ENCODE measurements at regions not wholly inside any gene's neighbourhood (a gene's known extent, or its start where the extent isn't known, plus 50 kb on each side); places are given as distances from the start of the nearest gene placed in this dataset.

DNA sequence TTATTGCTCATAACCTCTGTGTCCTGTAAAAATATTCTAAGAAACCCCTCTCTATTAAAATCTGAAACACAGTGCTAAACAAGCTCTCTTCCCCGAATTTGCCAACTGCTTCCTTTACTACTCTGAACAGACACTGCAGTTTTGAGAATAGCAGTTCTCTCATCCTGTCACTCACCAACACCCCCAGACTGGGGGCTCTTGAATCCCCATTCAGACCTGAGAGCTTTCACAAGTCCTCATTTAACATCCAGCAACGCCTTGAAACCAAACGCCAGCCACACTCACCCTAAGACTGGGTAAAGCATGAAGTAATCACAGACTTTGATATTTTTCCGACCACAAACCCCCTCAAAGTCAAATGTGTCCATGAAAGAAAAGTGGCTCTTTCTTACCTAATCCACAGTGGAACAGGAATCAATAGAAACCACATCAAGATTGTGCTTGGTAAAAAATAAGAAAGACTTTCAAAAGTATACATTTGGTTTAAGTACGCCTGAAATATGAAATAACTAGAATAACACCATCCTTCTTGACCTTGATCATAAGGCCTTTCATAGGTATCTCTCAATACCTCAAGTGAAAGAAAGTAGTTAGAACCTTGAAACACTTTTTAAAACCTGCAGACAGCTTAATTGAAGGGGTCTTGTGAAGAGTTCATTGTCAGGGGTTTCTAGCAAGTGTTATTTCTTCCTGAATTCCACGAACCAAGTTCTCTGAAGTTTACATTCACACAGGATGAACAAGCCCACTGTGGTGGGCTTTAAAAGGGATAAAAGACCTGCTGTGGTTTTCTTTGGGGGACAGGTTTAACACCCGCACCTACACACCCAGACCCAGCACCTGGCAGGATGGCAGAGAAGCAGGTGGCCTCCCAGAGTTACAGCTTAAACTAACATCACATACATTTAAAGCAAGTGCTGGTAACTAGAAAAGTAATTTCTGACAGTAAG, 412.6 kb downstream of the MLLT3 start:
- TF ChIP-seq, protein P1, sequence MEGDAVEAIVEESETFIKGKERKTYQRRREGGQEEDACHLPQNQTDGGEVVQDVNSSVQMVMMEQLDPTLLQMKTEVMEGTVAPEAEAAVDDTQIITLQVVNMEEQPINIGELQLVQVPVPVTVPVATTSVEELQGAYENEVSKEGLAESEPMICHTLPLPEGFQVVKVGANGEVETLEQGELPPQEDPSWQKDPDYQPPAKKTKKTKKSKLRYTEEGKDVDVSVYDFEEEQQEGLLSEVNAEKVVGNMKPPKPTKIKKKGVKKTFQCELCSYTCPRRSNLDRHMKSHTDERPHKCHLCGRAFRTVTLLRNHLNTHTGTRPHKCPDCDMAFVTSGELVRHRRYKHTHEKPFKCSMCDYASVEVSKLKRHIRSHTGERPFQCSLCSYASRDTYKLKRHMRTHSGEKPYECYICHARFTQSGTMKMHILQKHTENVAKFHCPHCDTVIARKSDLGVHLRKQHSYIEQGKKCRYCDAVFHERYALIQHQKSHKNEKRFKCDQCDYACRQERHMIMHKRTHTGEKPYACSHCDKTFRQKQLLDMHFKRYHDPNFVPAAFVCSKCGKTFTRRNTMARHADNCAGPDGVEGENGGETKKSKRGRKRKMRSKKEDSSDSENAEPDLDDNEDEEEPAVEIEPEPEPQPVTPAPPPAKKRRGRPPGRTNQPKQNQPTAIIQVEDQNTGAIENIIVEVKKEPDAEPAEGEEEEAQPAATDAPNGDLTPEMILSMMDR (IDR thresholded peaks at IDR 0.05; ENCODE audit: low read depth, low read length, missing control alignments): no peak
- in situ Hi-C loops (cut with HindIII; ENCODE audit: low sequenced_read_pairs): no loop called here
- DNase-seq (ENCODE audit: low read depth): no peak
- H3K4me3 ChIP-seq (ENCODE audit: low read depth, low read length): no peak overlapping the region

DNA sequence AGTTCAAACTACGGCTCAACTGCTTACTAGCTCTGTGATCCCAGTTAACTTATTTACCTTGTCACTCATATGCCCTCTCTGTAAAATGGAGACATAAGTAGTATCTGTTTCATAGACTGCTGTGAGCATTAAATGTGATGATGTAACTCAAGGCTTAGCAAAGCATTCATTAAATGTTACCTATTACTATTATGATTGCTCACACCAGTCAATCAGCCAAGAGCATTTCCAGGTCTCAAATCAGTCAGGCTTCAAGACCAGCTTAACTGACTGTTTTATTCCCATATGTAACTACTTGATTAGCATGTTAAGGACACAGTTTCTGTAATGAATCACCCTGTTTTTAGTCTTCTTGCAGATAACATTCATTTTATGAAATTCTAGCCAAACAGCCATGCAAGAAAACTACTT, 413.3 kb downstream of the MLLT3 start:
- no peak for DNase-seq (ENCODE audit: low read depth)
- H3K4me3 ChIP-seq (ENCODE audit: low read depth, low read length): no peak overlapping the region
- TF ChIP-seq, protein P1 (IDR thresholded peaks at IDR 0.05; ENCODE audit: low read depth, low read length, missing control alignments): no peak
- in situ Hi-C loops (cut with HindIII; ENCODE audit: low sequenced_read_pairs): no loop called here

DNA sequence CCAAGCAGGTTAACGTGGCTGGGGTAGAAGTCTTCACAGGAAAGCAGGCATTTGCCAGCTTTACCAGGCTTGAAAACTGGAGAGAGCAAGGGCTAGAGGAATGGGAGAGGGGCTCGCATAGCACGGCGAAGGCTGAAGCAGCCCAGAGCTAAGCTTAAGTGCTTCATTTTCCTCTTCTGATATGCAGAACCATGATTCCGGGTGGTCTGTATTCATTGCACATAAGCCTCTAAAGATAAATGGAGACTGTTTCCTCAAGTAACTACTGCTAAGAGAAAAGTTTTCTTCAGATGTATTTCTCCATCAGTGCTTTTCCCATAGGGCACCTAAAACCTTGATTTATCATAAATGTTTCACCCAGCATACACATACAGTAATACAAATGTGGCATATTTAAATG, 414.1 kb downstream of the MLLT3 start:
- in situ Hi-C loops (cut with HindIII; ENCODE audit: low sequenced_read_pairs): no loop called here
- no peak for DNase-seq (ENCODE audit: low read depth)
- no peak overlapping the region for H3K4me3 ChIP-seq (ENCODE audit: low read depth, low read length)
- TF ChIP-seq, protein P1 (IDR thresholded peaks at IDR 0.05; ENCODE audit: low read depth, low read length, missing control alignments): no peak

DNA sequence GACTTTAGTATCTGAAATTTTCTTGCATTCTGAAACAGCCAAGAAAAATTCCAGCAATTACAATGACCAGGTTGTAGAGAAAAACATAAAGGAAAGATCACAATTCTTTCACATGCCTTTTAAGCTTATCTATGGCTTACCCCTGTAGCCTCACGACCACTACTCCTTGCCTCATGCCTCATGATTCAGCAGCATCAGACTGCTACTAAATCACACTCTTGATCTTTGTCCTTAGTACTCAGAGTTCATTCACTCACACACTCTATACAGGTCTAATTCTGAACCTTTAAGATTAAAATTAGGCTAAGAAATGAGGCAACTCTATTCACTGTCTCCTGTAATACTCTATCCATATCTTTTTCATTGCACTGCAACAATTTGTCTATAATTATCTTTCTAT, 415.1 kb downstream of the MLLT3 start:
- TF ChIP-seq, protein P1 (IDR thresholded peaks at IDR 0.05; ENCODE audit: low read depth, low read length, missing control alignments): no peak
- no peak overlapping the region for H3K4me3 ChIP-seq (ENCODE audit: low read depth, low read length)
- in situ Hi-C loops (cut with HindIII; ENCODE audit: low sequenced_read_pairs): no loop called here
- no peak for DNase-seq (ENCODE audit: low read depth)

DNA sequence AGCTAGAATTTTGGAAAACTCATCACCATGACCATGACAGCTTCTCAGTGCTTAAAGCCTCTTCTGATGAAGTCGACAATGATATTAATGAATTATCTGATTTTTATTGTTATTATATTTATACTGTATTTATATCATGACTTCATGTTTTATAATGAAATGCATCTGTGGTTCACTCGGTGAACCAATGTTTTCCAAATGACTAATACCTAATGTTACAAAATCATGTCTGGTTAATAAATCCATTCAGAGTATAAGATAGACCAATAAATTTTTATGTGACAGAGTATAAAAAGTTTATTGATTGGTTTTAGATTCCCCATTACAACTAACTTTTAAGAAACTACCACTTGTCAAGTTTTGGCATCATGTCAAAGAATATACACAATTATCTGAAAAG, 416.5 kb downstream of the MLLT3 start:
- in situ Hi-C loops (cut with HindIII; ENCODE audit: low sequenced_read_pairs): no loop called here
- TF ChIP-seq, protein P1 (IDR thresholded peaks at IDR 0.05; ENCODE audit: low read depth, low read length, missing control alignments): no peak
- H3K4me3 ChIP-seq (ENCODE audit: low read depth, low read length): no peak overlapping the region
- no peak for DNase-seq (ENCODE audit: low read depth)

DNA sequence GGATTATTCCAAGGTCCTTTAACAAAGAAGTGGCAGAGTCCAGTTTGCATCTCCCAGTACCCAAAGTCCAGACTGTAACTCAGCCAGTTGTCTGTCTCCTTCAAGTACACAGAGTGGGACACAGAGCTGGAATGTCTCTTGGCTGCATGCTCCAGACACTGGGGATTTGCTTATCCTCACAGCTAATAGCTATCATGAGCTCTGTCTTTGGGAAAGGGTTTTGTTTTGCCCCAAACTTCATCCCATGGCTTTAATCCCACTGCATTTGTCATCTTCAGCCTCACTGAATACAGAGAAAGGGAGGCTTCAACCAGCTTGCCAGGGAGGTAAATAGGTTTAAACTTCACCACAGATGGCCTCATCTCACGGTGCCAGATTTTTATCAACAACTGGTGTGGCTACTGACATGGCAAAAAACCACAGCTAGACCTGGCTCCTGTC, 412.2 kb upstream of the SLC24A2 start:
- no peak for DNase-seq (ENCODE audit: low read depth)
- TF ChIP-seq, protein P1 (IDR thresholded peaks at IDR 0.05; ENCODE audit: low read depth, low read length, missing control alignments): no peak
- in situ Hi-C loops (cut with HindIII; ENCODE audit: low sequenced_read_pairs): no loop called here
- H3K4me3 ChIP-seq (ENCODE audit: low read depth, low read length): no peak overlapping the region

All from astrocyte of the cerebellum (primary cell).